NCI-H2081 treated with DMSO at 0.1 percent for 48 hours (cell line): ENCODE measurements at regions not wholly inside any gene's neighbourhood (a gene's known extent, or its start where the extent isn't known, plus 50 kb on each side); places are given as distances from the start of the nearest gene placed in this dataset.

Experiments used
- DNase-seq: peaks from one replicate; lab custom pipeline; 2025; lab: John Stamatoyannopoulos, UW

GRCh38 chr1:193799948-193800690, 613.7 kb upstream of the B3GALT2 start:
- DNase-seq: no peak

- no peak for DNase-seq
Observed at GRCh38 chr1:193799371-193799770, 613.0 kb upstream of the B3GALT2 start.

GRCh38 chr1:193794239-193794638, 607.8 kb upstream of the B3GALT2 start:
- DNase-seq: no peak

- DNase-seq: no peak
Observed at GRCh38 chr1:193791746-193792145, 605.3 kb upstream of the B3GALT2 start.

GRCh38 chr1:193787061-193787460, 600.6 kb upstream of the B3GALT2 start:
- DNase-seq: no peak

GRCh38 chr1:193785850-193786420, 599.5 kb upstream of the B3GALT2 start:
- DNase-seq: no peak

GRCh38 chr1:193774536-193775323, 588.3 kb upstream of the B3GALT2 start:
- no peak for DNase-seq

GRCh38 chr1:193771596-193771995, 585.2 kb upstream of the B3GALT2 start:
- no peak for DNase-seq

- no peak for DNase-seq
Observed at GRCh38 chr1:193769651-193770050, 583.2 kb upstream of the B3GALT2 start.

GRCh38 chr1:193767886-193768285, 581.5 kb upstream of the B3GALT2 start:
- no peak for DNase-seq

GRCh38 chr1:193766329-193766728, 579.9 kb upstream of the B3GALT2 start:
- DNase-seq: no peak

GRCh38 chr1:193763266-193763665, 576.9 kb upstream of the B3GALT2 start:
- no peak for DNase-seq

GRCh38 chr1:193762236-193762635, 575.8 kb upstream of the B3GALT2 start:
- no peak for DNase-seq

GRCh38 chr1:193755441-193755840, 569.0 kb upstream of the B3GALT2 start:
- no peak for DNase-seq

GRCh38 chr1:193754732-193755427, 568.5 kb upstream of the B3GALT2 start:
- DNase-seq: no peak

GRCh38 chr1:193754151-193754550, 567.7 kb upstream of the B3GALT2 start:
- DNase-seq: no peak

- DNase-seq: no peak
Observed at GRCh38 chr1:193753038-193753756, 566.8 kb upstream of the B3GALT2 start.

- DNase-seq: no peak
Observed at GRCh38 chr1:193749868-193750267, 563.5 kb upstream of the B3GALT2 start.

- no peak for DNase-seq
Observed at GRCh38 chr1:193747579-193747978, 561.2 kb upstream of the B3GALT2 start.

GRCh38 chr1:193741228-193741627, 554.8 kb upstream of the B3GALT2 start:
- DNase-seq: no peak

GRCh38 chr1:193740762-193741161, 554.3 kb upstream of the B3GALT2 start:
- DNase-seq: no peak

- DNase-seq: no peak
Observed at GRCh38 chr1:193736507-193736906, 550.1 kb upstream of the B3GALT2 start.
